ENCODE measurements at regions not wholly inside any gene's neighbourhood (a gene's known extent, or its start where the extent isn't known, plus 50 kb on each side); places are given as distances from the start of the nearest gene placed in this dataset.

- no peaks in the 10 kb centered on the region for H3K79me1 ChIP-seq (ENCODE audit: insufficient read depth, low read depth, low read length, poor library complexity, severe bottlenecking)
- DNase-seq = no peak
- H3K9me3 Mint-ChIP-seq = peaks cover 0 to 3% of the 10 kb centered on the region in 2 experiments; a peak in 1 of 5 replicates
- no peak overlapping the region for H2BK20ac ChIP-seq (ENCODE audit: low read depth, low read length, poor library complexity, severe bottlenecking)
- no peak overlapping the region for H3K23ac ChIP-seq (ENCODE audit: insufficient read length, low read depth, low read length)
- no peak overlapping the region for H3T11ph ChIP-seq (ENCODE audit: low read length)
- H3K23me2 ChIP-seq (ENCODE audit: insufficient read length, low read depth, low read length, poor library complexity, severe bottlenecking) = no peaks in the 10 kb centered on the region
- H3K4ac ChIP-seq (ENCODE audit: low read depth, low read length) = no peak overlapping the region
- no peaks in the 10 kb centered on the region; a peak in 2 of 4 replicates for H3K4me1 Mint-ChIP-seq
- no peak overlapping the region for H2BK15ac ChIP-seq (ENCODE audit: low read depth, low read length)
- H2BK12ac ChIP-seq (ENCODE audit: insufficient read length, low read depth, low read length) = no peak overlapping the region
- H4K5ac ChIP-seq (ENCODE audit: insufficient read length, low read depth, low read length) = no peak overlapping the region
- H4K91ac ChIP-seq (ENCODE audit: insufficient read length, low read depth, low read length) = no peak overlapping the region
- no peak overlapping the region for H3K27ac ChIP-seq (ENCODE audit: insufficient read length, low read depth, low read length)
- no peak overlapping the region for H2AFZ ChIP-seq (ENCODE audit: low read length)
- H3K27me3 Mint-ChIP-seq (ENCODE audit: low read depth) = no peaks in the 10 kb centered on the region
- no peak overlapping the region for H3K18ac ChIP-seq (ENCODE audit: insufficient read length, low read depth, low read length)
- H2AK5ac ChIP-seq (ENCODE audit: insufficient read length, low read length) = no peak overlapping the region
- TF ChIP-seq CTCF (conservative IDR thresholded peaks at IDR 0.05) = no peak
- H3K4me1 ChIP-seq (ENCODE audit: insufficient read depth, low read length) = no peaks in the 10 kb centered on the region
- no peaks in the 10 kb centered on the region for H3K79me2 ChIP-seq (ENCODE audit: insufficient read depth, low read length)
- H3K27ac Mint-ChIP-seq = no peak overlapping the region
- H3K9ac ChIP-seq (ENCODE audit: extremely low read depth, insufficient read length, low read length) = no peak overlapping the region
- H4K8ac ChIP-seq (replicated peaks; ENCODE audit: insufficient read length, low read depth, low read length) = no peak overlapping the region
- no peaks in the 10 kb centered on the region for H3K27me3 ChIP-seq (ENCODE audit: insufficient read depth, low read length)
- no peak overlapping the region for H2BK120ac ChIP-seq (ENCODE audit: low read depth, low read length, poor library complexity, severe bottlenecking)
- H3K36me3 Mint-ChIP-seq (ENCODE audit: insufficient read depth in 1 of 3, low read depth in 3 of 3) = no peaks in the 10 kb centered on the region
- H3K4me3 Mint-ChIP-seq = no peak overlapping the region
- H2BK5ac ChIP-seq (ENCODE audit: insufficient read length, low read length) = no peak overlapping the region
- no peak overlapping the region for H3K56ac ChIP-seq (ENCODE audit: insufficient read length, low read depth, low read length)
- H4K20me1 ChIP-seq (ENCODE audit: control insufficient read depth, insufficient read depth, insufficient read length) = no peaks in the 10 kb centered on the region
- H3K9me3 ChIP-seq (ENCODE audit: control insufficient read depth, low read depth, low read length) = no peaks in the 10 kb centered on the region
- H3K14ac ChIP-seq (ENCODE audit: insufficient read depth, low read length) = no peak overlapping the region
- no peak overlapping the region for H3K4me2 ChIP-seq (ENCODE audit: insufficient read depth, insufficient read length, low read length)
Measured at GRCh38 chr6:119686240-119686639, 336.7 kb upstream of the MAN1A1 start.

All from H9 (cell line).